Ovary (tissue), 7 donors: ENCODE measurements at regions not wholly inside any gene's neighbourhood (a gene's known extent, or its start where the extent isn't known, plus 50 kb on each side); places are given as distances from the start of the nearest gene placed in this dataset.
A peak's percentile ranks its signal among the peaks of the same experiment; 100 is the strongest.

ENCODE experiments used
- DNase-seq, 5 donors: peaks; one replicate each; pipeline ENCODE4 v3.0.0-alpha.2; 2019 to 2020
- H3K27ac ChIP-seq, 2 donors: fragments of 200-600 bp; one replicate each; pipeline versions ENCODE4 v1.5.1 to v1.8.0; 2019 to 2022
- H3K27me3 ChIP-seq: fragments of 200-600 bp; one replicate; pipeline ENCODE4 v1.8.0; 2022
- H3K36me3 ChIP-seq: fragments of 200-600 bp; sonication (generic); one replicate; pipeline ENCODE4 v1.5.1; 2019
- H3K4me1 ChIP-seq: one replicate; pipeline ENCODE4 v1.8.1; 2013; ENCODE audit warnings: mild to moderate bottlenecking, moderate library complexity; ENCODE audit not compliant: insufficient read depth
- H3K4me3 ChIP-seq: fragments of 200-600 bp; sonication (generic); one replicate; pipeline ENCODE4 v1.5.1; 2017
- H3K9me3 ChIP-seq, 2 donors: fragments of 200-600 bp in 1 of 2; sonication (generic) in 1 of 2; one replicate each; pipeline versions ENCODE4 v1.5.1 to v1.8.1; 2013 to 2019; ENCODE audit warnings: mild to moderate bottlenecking in 1 of 2, moderate library complexity in 1 of 2
- CTCF ChIP-seq, 3 donors: fragments of 450-650 bp in 2 of 3; fragments of 200-600 bp in 1 of 3; IDR thresholded peaks; one replicate each; pipeline versions ENCODE4 v1.5.1 to v1.8.0; 2016 to 2022; ENCODE audit warnings: antibody characterized with exemption in 3 of 3, mild to moderate bottlenecking in 1 of 3
- EP300 ChIP-seq: sonication (generic); formaldehyde crosslinking; IDR thresholded peaks from one replicate; pipeline ENCODE4 v1.6.1; 2017; ENCODE audit warnings: antibody characterized with exemption
- POLR2A ChIP-seq: fragments of 450-650 bp; IDR thresholded peaks from one replicate; pipeline ENCODE4 v1.6.1; 2017; ENCODE audit warnings: antibody characterized with exemption, mild to moderate bottlenecking, moderate library complexity
- WGBS, 3 donors: extraction: QIAGEN DNeasy Blood & Tissue Kit in 1 of 3; methylation state at CpG; one replicate each; pipeline versions ENCODE4 v1.1.5 to v1.1.7; 2013 to 2017; 5-methylcytosine and 5-hydroxymethylcytosine counted together
- intact Hi-C, 4 donors: fragments of 100-400 bp; cut with DNase I; formaldehyde crosslinking; loops; one replicate each; pipeline versions ENCODE4 v1.11.0 to v1.15.1; 2022 to 2023
- donor health status: DM: no; HTN: no; CAD: no; lungs with moderate emphysema.
- donor health status: DM: no; HTN: no; CAD: no.
- donor health status: Bipolar disorder and iron deficiency.
- donor health status: DM: no; HTN: no; CAD: no.
- donor health status: DM: yes; HTN: yes; CAD: no.

GRCh38 chr14:76264384-76264783 is 111.6 kb upstream of the ESRRB start:
- H3K27ac ChIP-seq: no peak overlapping the region
- no peaks in the 10 kb centered on the region for H3K27me3 ChIP-seq
- intact Hi-C loops: no loop called here
- no peaks in the 10 kb centered on the region for H3K9me3 ChIP-seq
- DNase-seq: no peak
- TF ChIP-seq POLR2A (no peak), CTCF (IDR thresholded peaks at IDR 0.05) (no peak), EP300 (no peak)
- 77 to 87% (median 83%) methylated on average over 6 of the region's 6 CpGs for WGBS, 3 donors
- H3K36me3 ChIP-seq: no peaks in the 10 kb centered on the region
- no peak overlapping the region for H3K4me3 ChIP-seq
- peaks cover 3% of the 10 kb centered on the region for H3K4me1 ChIP-seq

- 19 to 57% (median 22%) methylated on average over 27 of the region's 27 CpGs for WGBS, 3 donors
- TF ChIP-seq POLR2A: no peak
- no peak for TF ChIP-seq CTCF (IDR thresholded peaks at IDR 0.05)
- TF ChIP-seq EP300: no peak
- Histone ChIP-seq H3K4me3 (peak overlapping the region; percentile 34), H3K9me3 (no peaks in the 10 kb centered on the region), H3K36me3 (no peaks in the 10 kb centered on the region), H3K27me3 (no peaks in the 10 kb centered on the region), H3K27ac (no peak overlapping the region), H3K4me1 (peaks cover 3% of the 10 kb centered on the region)
- DNase-seq: peak; percentile 43 to 79 (median 70)
- intact Hi-C loops: no loop called here
Observed at GRCh38 chr14:76267322-76268046, 108.5 kb upstream of the ESRRB start.

GRCh38 chr14:76268047-76268431 is 107.9 kb upstream of the ESRRB start:
- no peaks in the 10 kb centered on the region for H3K36me3 ChIP-seq
- no peak overlapping the region for H3K27ac ChIP-seq
- TF ChIP-seq EP300 (no peak), CTCF (IDR thresholded peaks at IDR 0.05) (no peak), POLR2A (no peak)

GRCh38 chr14:76268700-76269099 is 107.2 kb upstream of the ESRRB start:
- Histone ChIP-seq H3K27me3 (no peaks in the 10 kb centered on the region), H3K4me1 (peaks cover 3% of the 10 kb centered on the region), H3K9me3 (no peaks in the 10 kb centered on the region), H3K36me3 (no peaks in the 10 kb centered on the region), H3K27ac (no peak overlapping the region), H3K4me3 (no peak overlapping the region)
- intact Hi-C loops: no loop called here
- 73 to 77% (median 75%) methylated on average over 9 of the region's 9 CpGs for WGBS, 3 donors
- TF ChIP-seq POLR2A (no peak), EP300 (no peak), CTCF (IDR thresholded peaks at IDR 0.05) (no peak)
- DNase-seq: no peak

More at GRCh38 chr14:76268047-76268431, 107.9 kb upstream of the ESRRB start:
- DNase-seq: no peak
- 3 to 33% (median 9%) methylated on average over 8 of the region's 8 CpGs for WGBS, 3 donors
- Histone ChIP-seq H3K4me3 (peak overlapping the region; percentile 34), H3K27me3 (no peaks in the 10 kb centered on the region), H3K9me3 (no peaks in the 10 kb centered on the region), H3K4me1 (peaks cover 3% of the 10 kb centered on the region)
- intact Hi-C loops: no loop called here
